ENCODE measurements at regions not wholly inside any gene's neighbourhood (a gene's known extent, or its start where the extent isn't known, plus 50 kb on each side); places are given as distances from the start of the nearest gene placed in this dataset.

DNA sequence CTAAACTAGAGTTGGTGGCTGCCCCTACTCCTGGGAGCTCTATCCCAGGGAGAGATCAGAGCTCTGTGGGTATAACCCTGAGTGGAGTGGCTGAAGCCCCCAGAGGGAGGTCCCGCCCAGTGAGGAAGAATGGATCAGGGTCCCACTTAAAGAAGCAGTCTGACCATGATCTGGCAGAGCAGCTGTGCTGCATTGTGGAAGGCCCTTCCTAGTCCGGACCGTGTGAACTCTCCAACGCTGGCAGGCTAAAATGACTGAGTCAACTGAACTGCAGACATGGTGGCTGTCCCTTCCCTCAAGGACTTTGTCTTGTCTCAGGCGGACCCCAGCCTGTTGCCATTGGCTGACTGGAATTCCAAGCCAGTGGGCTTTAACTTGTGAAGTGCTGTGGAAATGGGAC, 494.2 kb downstream of the FAM181B start:
- H2AFZ ChIP-seq (ENCODE audit: low read length): no peak overlapping the region
- H3K36me3 ChIP-seq (ENCODE audit: insufficient read depth, low read length): no peaks in the 10 kb centered on the region
- H3K4me2 ChIP-seq (ENCODE audit: low read length): no peak overlapping the region
- no peaks in the 10 kb centered on the region for H3F3A ChIP-seq (ENCODE audit: insufficient read depth, low read length)
- H3K27ac ChIP-seq (ENCODE audit: low read depth, low read length, poor library complexity, severe bottlenecking): no peak overlapping the region
- H3K4me1 ChIP-seq (ENCODE audit: insufficient read depth, low read length, severe bottlenecking): no peaks in the 10 kb centered on the region
- H3K9me3 ChIP-seq (ENCODE audit: low read length): no peaks in the 10 kb centered on the region
- no peaks in the 10 kb centered on the region for H4K20me1 ChIP-seq (ENCODE audit: insufficient read depth, low read length)
- no peaks in the 10 kb centered on the region for H3K27me3 ChIP-seq (ENCODE audit: insufficient read depth, low read length)
- no peaks in the 10 kb centered on the region for H3K79me2 ChIP-seq (ENCODE audit: insufficient read depth, low read length)
- no peak for TF ChIP-seq EZH2 (IDR thresholded peaks at IDR 0.05; ENCODE audit: borderline replicate concordance, low read length)
- TF ChIP-seq, protein P1, sequence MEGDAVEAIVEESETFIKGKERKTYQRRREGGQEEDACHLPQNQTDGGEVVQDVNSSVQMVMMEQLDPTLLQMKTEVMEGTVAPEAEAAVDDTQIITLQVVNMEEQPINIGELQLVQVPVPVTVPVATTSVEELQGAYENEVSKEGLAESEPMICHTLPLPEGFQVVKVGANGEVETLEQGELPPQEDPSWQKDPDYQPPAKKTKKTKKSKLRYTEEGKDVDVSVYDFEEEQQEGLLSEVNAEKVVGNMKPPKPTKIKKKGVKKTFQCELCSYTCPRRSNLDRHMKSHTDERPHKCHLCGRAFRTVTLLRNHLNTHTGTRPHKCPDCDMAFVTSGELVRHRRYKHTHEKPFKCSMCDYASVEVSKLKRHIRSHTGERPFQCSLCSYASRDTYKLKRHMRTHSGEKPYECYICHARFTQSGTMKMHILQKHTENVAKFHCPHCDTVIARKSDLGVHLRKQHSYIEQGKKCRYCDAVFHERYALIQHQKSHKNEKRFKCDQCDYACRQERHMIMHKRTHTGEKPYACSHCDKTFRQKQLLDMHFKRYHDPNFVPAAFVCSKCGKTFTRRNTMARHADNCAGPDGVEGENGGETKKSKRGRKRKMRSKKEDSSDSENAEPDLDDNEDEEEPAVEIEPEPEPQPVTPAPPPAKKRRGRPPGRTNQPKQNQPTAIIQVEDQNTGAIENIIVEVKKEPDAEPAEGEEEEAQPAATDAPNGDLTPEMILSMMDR (IDR thresholded peaks at IDR 0.05; ENCODE audit: low read length): no peak
- no peak overlapping the region for H3K9ac ChIP-seq (ENCODE audit: low read length)
- H3K4me3 ChIP-seq (ENCODE audit: low read depth, low read length, poor library complexity, severe bottlenecking): no peak overlapping the region
- H3K9me2 ChIP-seq (ENCODE audit: low read depth, low read length): no peaks in the 10 kb centered on the region

DNA sequence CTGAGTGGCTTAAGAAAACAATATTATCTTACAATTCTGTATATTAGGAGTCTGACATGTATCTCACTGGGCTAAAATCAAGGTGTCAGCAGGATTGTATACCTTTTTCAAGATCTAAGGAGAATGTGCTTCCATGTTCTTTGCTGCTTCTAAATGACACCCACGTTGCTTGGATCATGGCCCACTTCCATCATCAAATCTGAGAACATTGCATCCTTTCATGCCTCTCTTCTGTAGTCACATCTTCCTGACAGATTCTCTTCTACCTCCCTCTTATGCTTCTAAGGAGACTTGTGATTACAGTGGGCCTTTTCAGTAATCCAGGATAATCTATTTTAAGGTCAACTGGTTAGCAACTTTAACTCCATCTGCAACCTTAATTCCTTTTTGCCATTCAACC, 499.4 kb downstream of the FAM181B start:
- Histone ChIP-seq H2AFZ (ENCODE audit: low read length) (no peak overlapping the region), H3K36me3 (ENCODE audit: insufficient read depth, low read length) (no peaks in the 10 kb centered on the region), H4K20me1 (ENCODE audit: insufficient read depth, low read length) (no peaks in the 10 kb centered on the region), H3K4me1 (ENCODE audit: insufficient read depth, low read length, severe bottlenecking) (no peaks in the 10 kb centered on the region), H3K9ac (ENCODE audit: low read length) (no peak overlapping the region), H3K79me2 (ENCODE audit: insufficient read depth, low read length) (no peaks in the 10 kb centered on the region), H3K9me3 (ENCODE audit: low read length) (no peaks in the 10 kb centered on the region), H3K4me3 (ENCODE audit: low read depth, low read length, poor library complexity, severe bottlenecking) (no peak overlapping the region), H3K27ac (ENCODE audit: low read depth, low read length, poor library complexity, severe bottlenecking) (no peak overlapping the region), H3K9me2 (ENCODE audit: low read depth, low read length) (no peaks in the 10 kb centered on the region), H3F3A (ENCODE audit: insufficient read depth, low read length) (no peaks in the 10 kb centered on the region), H3K27me3 (ENCODE audit: insufficient read depth, low read length) (no peaks in the 10 kb centered on the region), H3K4me2 (ENCODE audit: low read length) (no peak overlapping the region)
- no peak for TF ChIP-seq EZH2 (IDR thresholded peaks at IDR 0.05; ENCODE audit: borderline replicate concordance, low read length)
- TF ChIP-seq, protein P1 (IDR thresholded peaks at IDR 0.05; ENCODE audit: low read length): no peak

DNA sequence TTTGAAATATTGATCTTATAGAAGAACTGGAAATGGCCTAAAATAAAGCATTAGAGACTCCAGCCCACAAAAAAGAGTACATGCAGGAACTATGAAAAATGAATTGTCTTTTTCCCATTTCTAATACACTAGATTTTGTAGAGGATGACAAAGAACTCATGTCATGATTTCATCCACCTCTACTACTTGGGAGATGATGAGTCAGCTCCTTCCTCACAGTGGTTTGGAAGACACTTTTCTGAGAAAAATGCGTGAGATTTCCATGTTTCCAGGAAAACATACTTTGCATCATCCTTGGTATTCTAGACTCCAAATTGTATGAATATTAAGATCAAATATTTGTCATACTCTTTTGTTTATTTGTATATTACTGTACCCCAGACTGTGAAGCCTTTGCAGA, 500.5 kb downstream of the FAM181B start:
- Histone ChIP-seq H3K4me1 (ENCODE audit: insufficient read depth, low read length, severe bottlenecking) (no peaks in the 10 kb centered on the region), H3K9ac (ENCODE audit: low read length) (no peak overlapping the region), H3K36me3 (ENCODE audit: insufficient read depth, low read length) (no peaks in the 10 kb centered on the region), H3F3A (ENCODE audit: insufficient read depth, low read length) (no peaks in the 10 kb centered on the region), H3K79me2 (ENCODE audit: insufficient read depth, low read length) (no peaks in the 10 kb centered on the region), H3K27me3 (ENCODE audit: insufficient read depth, low read length) (no peaks in the 10 kb centered on the region), H4K20me1 (ENCODE audit: insufficient read depth, low read length) (no peaks in the 10 kb centered on the region), H3K9me3 (ENCODE audit: low read length) (no peaks in the 10 kb centered on the region), H3K4me2 (ENCODE audit: low read length) (no peak overlapping the region), H3K4me3 (ENCODE audit: low read depth, low read length, poor library complexity, severe bottlenecking) (no peak overlapping the region), H3K27ac (ENCODE audit: low read depth, low read length, poor library complexity, severe bottlenecking) (no peak overlapping the region), H3K9me2 (ENCODE audit: low read depth, low read length) (no peaks in the 10 kb centered on the region), H2AFZ (ENCODE audit: low read length) (no peak overlapping the region)
- TF ChIP-seq EZH2 (IDR thresholded peaks at IDR 0.05; ENCODE audit: borderline replicate concordance, low read length): no peak
- TF ChIP-seq, protein P1 (IDR thresholded peaks at IDR 0.05; ENCODE audit: low read length): no peak

Data from OCI-LY1 (cell line).